GM21723 (cell line): ENCODE measurements at regions not wholly inside any gene's neighbourhood (a gene's known extent, or its start where the extent isn't known, plus 50 kb on each side); places are given as distances from the start of the nearest gene placed in this dataset.
"Not testable (repeated sequence)": the region's sequence is repeated elsewhere in the genome, so short reads cannot be mapped to it uniquely, and the experiment has no call there.

Experiments used
- ATAC-seq: cut with Tn5 transposase; IDR thresholded peaks from one replicate; pipeline ENCODE4 v1.9.1; 2021; ENCODE audit warnings: mild to moderate bottlenecking, moderate library complexity; ENCODE audit not compliant: unreplicated experiment

GRCh38 chr11:41519696-41520095 lies 60.2 kb upstream of the LRRC4C start:
- no peak for ATAC-seq

- no peak for ATAC-seq
Observed at GRCh38 chr11:41522391-41522790, 62.9 kb upstream of the LRRC4C start.

- ATAC-seq = no peak
Observed at GRCh38 chr11:41522899-41523672, 63.6 kb upstream of the LRRC4C start.

- ATAC-seq = no peak
Observed at GRCh38 chr11:41527530-41527929, 68.1 kb upstream of the LRRC4C start.

- ATAC-seq = no peak
Observed at GRCh38 chr11:41532413-41532812, 73.0 kb upstream of the LRRC4C start.

GRCh38 chr11:41533761-41534160 lies 74.3 kb upstream of the LRRC4C start:
- ATAC-seq = no peak

GRCh38 chr11:41534391-41534790 lies 74.9 kb upstream of the LRRC4C start:
- no peak for ATAC-seq

- no peak for ATAC-seq
Observed at GRCh38 chr11:41534861-41535260, 75.4 kb upstream of the LRRC4C start.

GRCh38 chr11:41536021-41536568 lies 76.6 kb upstream of the LRRC4C start:
- no peak for ATAC-seq

GRCh38 chr11:41544902-41545301 lies 85.5 kb upstream of the LRRC4C start:
- ATAC-seq = not testable (repeated sequence)

- ATAC-seq = no peak
Observed at GRCh38 chr11:41578421-41579051, 119.1 kb upstream of the LRRC4C start.

- ATAC-seq = no peak
Observed at GRCh38 chr11:41579546-41579945, 120.1 kb upstream of the LRRC4C start.

- ATAC-seq = no peak
Observed at GRCh38 chr11:41609511-41609910, 150.1 kb upstream of the LRRC4C start.

GRCh38 chr11:41612415-41612814 lies 153.0 kb upstream of the LRRC4C start:
- no peak for ATAC-seq

GRCh38 chr11:41613326-41613725 lies 153.9 kb upstream of the LRRC4C start:
- no peak for ATAC-seq

- ATAC-seq = no peak
Observed at GRCh38 chr11:41622707-41623359, 163.4 kb upstream of the LRRC4C start.

- ATAC-seq = no peak
Observed at GRCh38 chr11:41659985-41660384, 200.5 kb upstream of the LRRC4C start.

GRCh38 chr11:41660585-41660984 lies 201.1 kb upstream of the LRRC4C start:
- no peak for ATAC-seq

- no peak for ATAC-seq
Observed at GRCh38 chr11:41665441-41666360, 206.2 kb upstream of the LRRC4C start.

GRCh38 chr11:41666951-41667653 lies 207.7 kb upstream of the LRRC4C start:
- no peak for ATAC-seq
